ENCODE measurements at regions not wholly inside any gene's neighbourhood (a gene's known extent, or its start where the extent isn't known, plus 50 kb on each side); places are given as distances from the start of the nearest gene placed in this dataset.
"Not testable (repeated sequence)": the region's sequence is repeated elsewhere in the genome, so short reads cannot be mapped to it uniquely, and the experiment has no call there.

DNA sequence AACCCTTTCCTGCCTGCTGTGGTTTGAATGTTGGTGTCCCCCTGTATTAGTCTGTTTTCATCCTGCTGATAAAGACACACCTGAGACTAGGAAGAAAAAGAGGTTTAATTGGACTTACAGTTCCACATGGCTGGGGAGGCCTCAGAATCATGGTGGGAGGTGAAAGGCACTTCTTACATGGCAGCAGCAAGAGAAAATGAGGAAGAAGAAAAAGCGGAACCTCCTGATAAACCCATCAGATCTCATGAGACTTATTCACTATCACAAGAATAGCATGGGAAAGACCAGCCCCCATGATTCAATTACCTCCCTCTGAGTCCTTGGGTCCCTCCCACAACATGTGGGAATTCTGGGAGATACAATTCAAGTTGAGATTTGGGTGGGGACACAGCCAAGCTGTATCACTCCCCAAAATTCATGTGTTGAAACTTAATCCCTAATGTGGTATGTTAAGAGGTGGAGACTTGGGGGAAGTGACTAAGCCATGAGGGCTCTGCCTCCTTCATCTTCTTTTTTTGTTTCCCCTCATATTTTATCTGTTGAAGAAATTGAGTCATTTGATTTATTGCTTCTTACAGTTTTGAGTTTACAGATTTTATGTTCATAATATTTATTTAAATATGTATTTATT lies 64.9 kb upstream of the SYNCRIP start:
- not testable (repeated sequence) for TF ChIP-seq EP300, POLR2AphosphoS5 (IDR thresholded peaks at IDR 0.05)
- TF ChIP-seq, protein P1, sequence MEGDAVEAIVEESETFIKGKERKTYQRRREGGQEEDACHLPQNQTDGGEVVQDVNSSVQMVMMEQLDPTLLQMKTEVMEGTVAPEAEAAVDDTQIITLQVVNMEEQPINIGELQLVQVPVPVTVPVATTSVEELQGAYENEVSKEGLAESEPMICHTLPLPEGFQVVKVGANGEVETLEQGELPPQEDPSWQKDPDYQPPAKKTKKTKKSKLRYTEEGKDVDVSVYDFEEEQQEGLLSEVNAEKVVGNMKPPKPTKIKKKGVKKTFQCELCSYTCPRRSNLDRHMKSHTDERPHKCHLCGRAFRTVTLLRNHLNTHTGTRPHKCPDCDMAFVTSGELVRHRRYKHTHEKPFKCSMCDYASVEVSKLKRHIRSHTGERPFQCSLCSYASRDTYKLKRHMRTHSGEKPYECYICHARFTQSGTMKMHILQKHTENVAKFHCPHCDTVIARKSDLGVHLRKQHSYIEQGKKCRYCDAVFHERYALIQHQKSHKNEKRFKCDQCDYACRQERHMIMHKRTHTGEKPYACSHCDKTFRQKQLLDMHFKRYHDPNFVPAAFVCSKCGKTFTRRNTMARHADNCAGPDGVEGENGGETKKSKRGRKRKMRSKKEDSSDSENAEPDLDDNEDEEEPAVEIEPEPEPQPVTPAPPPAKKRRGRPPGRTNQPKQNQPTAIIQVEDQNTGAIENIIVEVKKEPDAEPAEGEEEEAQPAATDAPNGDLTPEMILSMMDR (IDR thresholded peaks at IDR 0.05): not testable (repeated sequence)
